ENCODE measurements at regions not wholly inside any gene's neighbourhood (a gene's known extent, or its start where the extent isn't known, plus 50 kb on each side); places are given as distances from the start of the nearest gene placed in this dataset.
"Not testable (repeated sequence)": the region's sequence is repeated elsewhere in the genome, so short reads cannot be mapped to it uniquely, and the experiment has no call there.

- DNase-seq = no peak
Observed at GRCh38 chr2:192536922-192537624, 342.3 kb upstream of the TMEFF2 start.

- no peak for DNase-seq
Observed at GRCh38 chr2:192535956-192536921, 341.5 kb upstream of the TMEFF2 start.

- no peak for DNase-seq
Observed at GRCh38 chr2:192534072-192534471, 339.3 kb upstream of the TMEFF2 start.

- DNase-seq = not testable (repeated sequence)
Observed at GRCh38 chr2:192524642-192525251, 330.0 kb upstream of the TMEFF2 start.

- not testable (repeated sequence) for DNase-seq
Observed at GRCh38 chr2:192524214-192524613, 329.5 kb upstream of the TMEFF2 start.

- DNase-seq = no peak
Observed at GRCh38 chr2:192515937-192516336, 321.2 kb upstream of the TMEFF2 start.

- DNase-seq = no peak
Observed at GRCh38 chr2:192513575-192513974, 318.8 kb upstream of the TMEFF2 start.

GRCh38 chr2:192507836-192508450, 313.2 kb upstream of the TMEFF2 start:
- DNase-seq = not testable (repeated sequence)

- no peak for DNase-seq
Observed at GRCh38 chr2:192500550-192501200, 305.9 kb upstream of the TMEFF2 start.

- DNase-seq = no peak
Observed at GRCh38 chr2:192499476-192499875, 304.7 kb upstream of the TMEFF2 start.

GRCh38 chr2:192498747-192499146, 304.0 kb upstream of the TMEFF2 start:
- no peak for DNase-seq

- DNase-seq = not testable (repeated sequence)
Observed at GRCh38 chr2:192488158-192488557, 293.4 kb upstream of the TMEFF2 start.

GRCh38 chr2:192487636-192488035, 292.9 kb upstream of the TMEFF2 start:
- DNase-seq = no peak

GRCh38 chr2:192484903-192485302, 290.2 kb upstream of the TMEFF2 start:
- no peak for DNase-seq

GRCh38 chr2:192480984-192481383, 286.3 kb upstream of the TMEFF2 start:
- no peak for DNase-seq

- no peak for DNase-seq
Observed at GRCh38 chr2:192473331-192473730, 278.6 kb upstream of the TMEFF2 start.

- DNase-seq = no peak
Observed at GRCh38 chr2:192471982-192472381, 277.2 kb upstream of the TMEFF2 start.

GRCh38 chr2:192469612-192470011, 274.9 kb upstream of the TMEFF2 start:
- DNase-seq = no peak

GRCh38 chr2:192467953-192468660, 273.4 kb upstream of the TMEFF2 start:
- DNase-seq = no peak

- no peak for DNase-seq
Observed at GRCh38 chr2:192465141-192465540, 270.4 kb upstream of the TMEFF2 start.

GRCh38 chr2:192459422-192459821, 264.7 kb upstream of the TMEFF2 start:
- DNase-seq = no peak

- no peak for DNase-seq
Observed at GRCh38 chr2:192448881-192449280, 254.1 kb upstream of the TMEFF2 start.
